D721Med (cell line): ENCODE measurements at regions not wholly inside any gene's neighbourhood (a gene's known extent, or its start where the extent isn't known, plus 50 kb on each side); places are given as distances from the start of the nearest gene placed in this dataset.

Source experiments
- DNase-seq: peaks from one replicate; pipeline ENCODE4 v3.0.0; 2011; ENCODE audit warnings: low spot score; ENCODE audit not compliant: insufficient read length
- FAIRE-seq: peaks from 2 replicates; lab custom pipeline; 2011; peaks lifted over from hg19 to GRCh38; lab: Jason Lieb, UNC
- CTCF ChIP-seq: IDR thresholded peaks from 2 replicates; pipeline ENCODE4 v1.5.1; 2012; ENCODE audit warnings: mild to moderate bottlenecking, control low read depth; ENCODE audit not compliant: insufficient read depth; ENCODE audit errors: missing control alignments

DNA sequence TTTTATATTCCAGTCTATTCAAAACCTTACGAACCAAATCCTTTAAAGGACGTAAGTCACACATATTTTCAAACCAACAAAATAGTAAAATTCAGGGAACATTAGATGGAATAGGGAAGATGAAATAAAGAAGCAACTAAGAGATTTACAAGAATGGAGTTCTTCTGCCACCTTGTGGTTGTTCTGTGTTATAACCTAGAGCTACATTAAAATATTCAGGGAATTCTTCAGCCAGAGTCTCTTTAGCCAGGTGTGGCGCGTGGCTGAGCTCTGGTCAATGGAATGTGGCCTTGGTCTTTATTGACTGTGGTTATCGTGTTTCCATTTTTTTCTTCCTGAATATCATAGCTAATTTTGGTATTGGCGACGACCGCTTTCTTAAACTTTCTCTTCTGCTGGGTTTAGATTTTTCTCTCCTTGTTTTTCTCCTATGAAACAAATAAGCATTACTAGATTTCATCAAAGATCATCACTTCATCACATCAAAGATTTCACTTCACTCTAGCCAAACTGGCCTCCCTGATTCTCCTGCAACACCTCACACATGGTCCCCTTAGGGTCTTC lies 221.3 kb downstream of the MRPL39 start:
- FAIRE-seq: peak; percentile 89

GRCh38 chr21:25385341-25385740 lies 221.9 kb downstream of the MRPL39 start:
- FAIRE-seq: no peak
- DNase-seq: no peak
- TF ChIP-seq CTCF: no peak

More for the DNA sequence above, 221.3 kb downstream of the MRPL39 start:
- TF ChIP-seq CTCF: peak; percentile 63
- DNase-seq: no peak

DNA sequence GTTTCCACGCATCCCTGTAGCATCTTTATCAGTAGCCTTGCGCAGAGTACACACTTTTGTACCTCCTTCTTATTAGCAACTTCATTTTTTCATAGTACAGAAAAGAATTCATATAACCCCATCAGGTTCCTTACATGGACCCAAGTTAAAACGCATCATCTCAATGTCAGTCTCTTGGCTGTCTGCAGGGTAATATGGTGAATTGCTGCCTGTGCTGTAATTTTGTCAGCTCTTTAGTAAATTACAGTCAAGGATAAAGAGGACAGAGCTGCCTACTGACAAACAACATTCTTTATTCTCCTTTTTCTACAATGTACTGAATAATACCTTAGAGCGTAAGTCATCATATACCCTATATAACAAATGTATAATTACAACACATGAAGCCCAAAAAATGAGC lies 222.5 kb downstream of the MRPL39 start:
- TF ChIP-seq CTCF: no peak
- FAIRE-seq: no peak
- no peak for DNase-seq

GRCh38 chr21:25383545-25383944 lies 223.7 kb downstream of the MRPL39 start:
- DNase-seq (no peak), FAIRE-seq (no peak)
- TF ChIP-seq CTCF: no peak

DNA sequence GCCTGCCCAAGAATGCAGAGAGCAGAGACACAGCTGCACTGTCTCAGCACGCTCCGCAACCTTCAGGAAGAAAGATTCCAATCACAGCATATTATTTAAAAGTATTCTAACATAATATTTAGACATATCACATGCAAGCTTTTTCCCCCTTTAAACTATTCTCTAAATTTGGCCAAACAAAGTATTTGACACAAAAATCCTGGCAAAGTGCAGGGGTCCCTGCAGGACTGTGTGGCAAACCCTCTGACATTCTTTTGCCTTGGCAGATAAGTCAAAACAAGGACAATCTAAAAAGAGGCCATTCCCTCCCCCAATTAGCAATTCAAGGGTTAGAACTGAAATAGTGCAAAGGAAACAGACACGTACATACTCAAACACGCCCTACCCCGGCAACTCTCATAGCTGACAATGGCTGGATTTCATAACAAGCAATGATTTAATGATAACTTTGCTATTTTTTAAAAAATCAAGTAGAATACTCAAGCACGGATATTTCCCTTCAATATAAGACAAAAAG lies 225.3 kb downstream of the MRPL39 start:
- no peak for DNase-seq
- no peak for FAIRE-seq
- no peak for TF ChIP-seq CTCF

DNA sequence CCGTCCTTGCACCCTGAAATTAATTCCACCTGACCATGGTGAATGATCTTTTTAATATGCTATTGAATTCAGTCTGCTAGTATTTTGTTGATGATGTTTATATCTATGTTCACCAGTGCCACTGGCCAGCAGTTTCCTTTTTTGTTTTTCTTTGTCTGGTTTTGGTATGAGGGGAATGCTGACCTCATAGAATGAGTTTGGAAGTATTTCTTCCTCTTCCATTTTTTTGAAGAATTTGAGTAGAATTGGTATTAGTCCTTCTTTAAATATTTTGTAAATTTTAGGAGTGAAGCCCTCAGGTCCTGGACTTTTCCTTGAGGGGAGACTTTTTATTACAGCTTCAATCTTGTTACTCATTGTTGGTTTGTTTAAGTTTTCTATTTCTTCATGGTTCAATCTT lies 231.6 kb downstream of the MRPL39 start:
- no peak for TF ChIP-seq CTCF
- DNase-seq (no peak), FAIRE-seq (no peak)

GRCh38 chr21:25373126-25374082 lies 233.9 kb downstream of the MRPL39 start:
- no peak for TF ChIP-seq CTCF
- DNase-seq (no peak), FAIRE-seq (no peak)
